Upper lobe of right lung (tissue), 1 donor: ENCODE measurements at regions not wholly inside any gene's neighbourhood (a gene's known extent, or its start where the extent isn't known, plus 50 kb on each side); places are given as distances from the start of the nearest gene placed in this dataset.
A peak's percentile ranks its signal among the peaks of the same experiment; 100 is the strongest.

Source experiments
- ATAC-seq: fragments of 200-7000 bp; cut with Tn5 transposase; one replicate; pipeline ENCODE4 v1.9.1; 2020; ENCODE audit warnings: mild to moderate bottlenecking, moderate library complexity
- DNase-seq: peaks from one replicate; pipeline ENCODE4 v3.0.0-alpha.2; 2020
- H3K27ac ChIP-seq: fragments of 200-600 bp; one replicate; pipeline ENCODE4 v1.8.0; 2022
- H3K27me3 ChIP-seq: fragments of 200-600 bp; one replicate; pipeline ENCODE4 v1.8.0; 2022; ENCODE audit warnings: mild to moderate bottlenecking
- H3K36me3 ChIP-seq: fragments of 200-600 bp; one replicate; pipeline ENCODE4 v1.8.0; 2022
- H3K4me1 ChIP-seq: fragments of 200-600 bp; one replicate; pipeline ENCODE4 v1.8.0; 2022
- H3K4me3 ChIP-seq: fragments of 200-600 bp; one replicate; pipeline ENCODE4 v1.8.0; 2022; ENCODE audit warnings: mild to moderate bottlenecking
- H3K9me3 ChIP-seq: fragments of 200-600 bp; one replicate; pipeline ENCODE4 v1.8.0; 2022
- CTCF ChIP-seq: fragments of 200-600 bp; IDR thresholded peaks from one replicate; pipeline ENCODE4 v1.8.0; 2022; ENCODE audit warnings: antibody characterized with exemption
- intact Hi-C: fragments of 100-400 bp; cut with DNase I; formaldehyde crosslinking; loops from one replicate; pipeline ENCODE4 v1.11.0; 2022
- donor health status: DM: no; HTN: yes; CAD: no; lungs with severe emphysema.

GRCh38 chr11:110774138-110775014, 62.1 kb upstream of the ARHGAP20 start:
- Histone ChIP-seq H3K36me3 (no peaks in the 10 kb centered on the region), H3K4me3 (no peak overlapping the region), H3K4me1 (peaks cover 20% of the 10 kb centered on the region), H3K27ac (no peak overlapping the region), H3K27me3 (no peaks in the 10 kb centered on the region), H3K9me3 (peaks cover 6% of the 10 kb centered on the region)
- ATAC-seq: no peak
- TF ChIP-seq CTCF: no peak
- intact Hi-C loops: no loop called here
- no peak for DNase-seq

DNA sequence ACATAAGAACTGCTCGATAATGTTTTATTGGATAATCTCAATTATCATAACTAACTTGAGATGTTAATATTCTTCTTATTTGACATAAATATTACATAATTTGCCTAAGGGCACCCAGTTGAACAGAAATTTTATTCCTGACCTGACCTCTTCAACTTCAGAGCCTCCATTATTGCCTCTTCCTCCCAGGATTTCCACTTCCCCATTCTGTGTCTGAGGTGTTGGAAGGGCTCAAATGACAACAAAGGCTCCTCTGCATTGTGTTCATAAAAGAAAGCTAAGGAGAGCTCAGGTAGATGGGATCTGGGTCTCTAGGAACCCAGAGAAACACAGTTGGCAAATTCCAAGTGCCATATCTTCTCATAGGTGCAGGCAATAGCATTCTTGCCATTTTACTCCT, 61.2 kb upstream of the ARHGAP20 start:
- no peak for ATAC-seq
- intact Hi-C loops: no loop called here
- TF ChIP-seq CTCF: no peak
- Histone ChIP-seq H3K27me3 (no peaks in the 10 kb centered on the region), H3K9me3 (no peaks in the 10 kb centered on the region), H3K4me3 (no peak overlapping the region), H3K4me1 (peaks cover 16% of the 10 kb centered on the region), H3K36me3 (no peaks in the 10 kb centered on the region), H3K27ac (no peak overlapping the region)
- DNase-seq: no peak

GRCh38 chr11:110772863-110773262, 60.6 kb upstream of the ARHGAP20 start:
- DNase-seq (no peak), ATAC-seq (no peak)
- Histone ChIP-seq H3K27ac (no peak overlapping the region), H3K4me1 (peaks cover 10% of the 10 kb centered on the region), H3K9me3 (no peaks in the 10 kb centered on the region), H3K27me3 (no peaks in the 10 kb centered on the region), H3K4me3 (no peak overlapping the region), H3K36me3 (no peaks in the 10 kb centered on the region)
- TF ChIP-seq CTCF: no peak
- intact Hi-C loops: no loop called here

- intact Hi-C loops: no loop called here
- no peak for DNase-seq
- H3K36me3 ChIP-seq: no peaks in the 10 kb centered on the region
- no peaks in the 10 kb centered on the region for H3K9me3 ChIP-seq
- TF ChIP-seq CTCF: no peak
- no peaks in the 10 kb centered on the region for H3K27me3 ChIP-seq
- peaks cover 11% of the 10 kb centered on the region for H3K4me1 ChIP-seq
- H3K27ac ChIP-seq: no peak overlapping the region
- no peak overlapping the region for H3K4me3 ChIP-seq
- ATAC-seq: peak; percentile 34
Measured at GRCh38 chr11:110766316-110766715, 54.1 kb upstream of the ARHGAP20 start.

GRCh38 chr11:110764485-110764884, 52.2 kb upstream of the ARHGAP20 start:
- ATAC-seq: no peak
- Histone ChIP-seq H3K36me3 (no peaks in the 10 kb centered on the region), H3K4me1 (peaks cover 22% of the 10 kb centered on the region), H3K9me3 (no peaks in the 10 kb centered on the region), H3K27ac (no peak overlapping the region), H3K4me3 (no peak overlapping the region), H3K27me3 (no peaks in the 10 kb centered on the region)
- DNase-seq: no peak
- TF ChIP-seq CTCF: no peak
- intact Hi-C loops: no loop called here
